GM18502 (cell line): ENCODE measurements at regions not wholly inside any gene's neighbourhood (a gene's known extent, or its start where the extent isn't known, plus 50 kb on each side); places are given as distances from the start of the nearest gene placed in this dataset.

Source experiments
- ATAC-seq: cut with Tn5 transposase; IDR thresholded peaks from one replicate; pipeline ENCODE4 v1.9.1; 2021; ENCODE audit warnings: mild to moderate bottlenecking; ENCODE audit not compliant: unreplicated experiment, poor library complexity

DNA sequence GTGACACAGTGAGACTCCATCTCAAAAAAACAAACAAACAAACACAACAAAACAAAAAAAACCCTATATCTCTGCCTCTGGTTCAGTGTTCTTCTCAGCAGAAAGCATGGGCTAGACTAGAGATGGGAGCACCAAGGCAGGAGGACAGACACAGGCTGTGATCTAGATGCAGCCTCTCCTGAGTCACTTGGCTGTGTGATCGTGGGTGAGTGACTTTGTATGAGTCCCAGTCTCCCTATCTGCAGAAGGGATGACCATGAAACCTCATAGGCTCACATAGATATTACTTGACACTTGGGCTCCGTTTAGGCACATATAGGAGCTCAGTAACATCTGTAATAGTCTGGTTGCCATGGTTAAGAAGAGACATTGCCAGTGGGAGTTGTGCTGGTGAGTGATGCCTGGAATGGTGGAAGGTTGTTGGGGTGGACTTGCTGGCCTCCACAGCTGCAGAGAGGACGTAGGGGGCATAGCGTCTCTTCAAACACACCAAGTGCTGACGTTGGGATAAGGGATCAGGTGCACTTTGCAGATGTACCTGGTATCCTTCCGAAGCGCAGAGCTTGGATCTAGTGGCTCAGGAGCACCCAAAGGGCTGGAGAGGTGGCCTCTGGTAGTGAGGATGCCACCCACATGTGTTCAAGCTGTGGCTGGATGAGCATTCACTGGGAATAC, 318.9 kb upstream of the HS6ST1 start:
- no peak for ATAC-seq

DNA sequence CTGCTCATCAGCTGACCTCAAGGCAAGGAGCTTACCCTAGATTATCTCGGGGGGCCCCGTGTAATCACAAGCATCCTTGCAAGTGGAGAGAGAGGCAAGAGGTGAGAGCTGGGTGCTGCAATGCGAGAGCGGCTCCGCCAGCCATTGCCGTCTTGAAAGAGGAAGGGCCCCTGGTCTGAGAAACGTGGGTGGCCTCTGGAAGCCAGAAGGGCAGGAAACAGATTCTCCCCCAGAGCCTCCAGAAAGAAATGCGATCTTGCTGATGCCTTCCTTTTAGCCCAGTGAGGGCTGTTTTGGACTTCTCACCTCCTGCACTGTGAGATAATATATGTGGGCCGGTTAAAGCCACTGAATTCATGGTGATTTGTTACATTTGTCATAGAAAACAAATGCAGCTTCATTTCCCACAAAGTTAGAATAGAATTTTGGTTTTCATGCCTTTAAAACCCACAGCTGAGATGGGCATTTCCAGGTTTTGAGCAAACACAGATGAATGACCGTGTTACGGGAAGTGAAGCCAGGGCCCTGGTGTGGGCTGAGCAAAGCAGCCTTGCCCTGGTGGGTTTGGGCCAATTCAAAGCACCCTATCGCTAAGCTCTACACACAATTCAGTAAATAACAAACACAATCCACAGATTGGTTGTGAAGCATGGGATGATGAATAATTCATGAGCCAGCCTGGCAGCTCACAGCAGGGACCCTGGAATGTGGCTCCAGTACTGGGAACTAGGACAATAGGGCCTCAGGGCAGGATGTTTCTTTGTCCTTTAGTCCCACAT, 319.9 kb upstream of the HS6ST1 start:
- ATAC-seq, result no peak

DNA sequence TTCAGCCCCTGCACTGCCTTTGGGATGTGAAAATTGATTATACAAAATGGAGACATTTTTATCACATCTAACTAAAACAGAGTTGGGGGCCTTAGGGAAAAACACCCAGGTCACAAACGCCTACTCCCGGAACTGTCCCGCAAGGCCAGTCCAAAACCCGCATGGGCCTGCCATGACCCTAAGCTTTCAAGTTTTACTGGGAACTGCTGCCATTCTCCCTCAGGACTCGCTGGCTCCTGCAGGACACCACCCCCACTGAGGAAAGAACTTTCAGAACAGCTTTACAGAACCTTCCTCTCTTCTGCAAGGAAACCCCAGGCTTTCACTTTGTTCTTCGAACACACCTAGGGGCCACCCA, 320.4 kb upstream of the HS6ST1 start:
- no peak for ATAC-seq

DNA sequence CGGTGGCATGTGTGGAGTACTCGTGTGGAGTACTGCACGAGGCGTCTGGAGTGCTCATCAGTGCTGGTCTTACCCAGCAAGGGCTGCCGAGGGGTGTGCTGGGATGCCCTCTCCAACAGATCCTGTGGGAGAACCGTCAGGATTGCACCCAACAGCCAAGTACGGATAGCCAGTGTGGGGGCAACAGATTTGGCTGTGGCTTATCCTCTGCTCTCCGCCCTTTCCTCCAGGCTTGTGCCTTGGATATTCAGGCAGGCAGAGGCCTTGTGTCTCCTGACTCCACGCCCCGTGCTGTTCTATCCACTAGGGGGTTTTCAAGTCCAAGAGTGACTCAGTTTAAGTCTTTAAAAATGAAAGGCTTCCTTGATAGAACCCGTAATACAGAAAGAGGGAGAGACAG, 321.0 kb upstream of the HS6ST1 start:
- no peak for ATAC-seq

DNA sequence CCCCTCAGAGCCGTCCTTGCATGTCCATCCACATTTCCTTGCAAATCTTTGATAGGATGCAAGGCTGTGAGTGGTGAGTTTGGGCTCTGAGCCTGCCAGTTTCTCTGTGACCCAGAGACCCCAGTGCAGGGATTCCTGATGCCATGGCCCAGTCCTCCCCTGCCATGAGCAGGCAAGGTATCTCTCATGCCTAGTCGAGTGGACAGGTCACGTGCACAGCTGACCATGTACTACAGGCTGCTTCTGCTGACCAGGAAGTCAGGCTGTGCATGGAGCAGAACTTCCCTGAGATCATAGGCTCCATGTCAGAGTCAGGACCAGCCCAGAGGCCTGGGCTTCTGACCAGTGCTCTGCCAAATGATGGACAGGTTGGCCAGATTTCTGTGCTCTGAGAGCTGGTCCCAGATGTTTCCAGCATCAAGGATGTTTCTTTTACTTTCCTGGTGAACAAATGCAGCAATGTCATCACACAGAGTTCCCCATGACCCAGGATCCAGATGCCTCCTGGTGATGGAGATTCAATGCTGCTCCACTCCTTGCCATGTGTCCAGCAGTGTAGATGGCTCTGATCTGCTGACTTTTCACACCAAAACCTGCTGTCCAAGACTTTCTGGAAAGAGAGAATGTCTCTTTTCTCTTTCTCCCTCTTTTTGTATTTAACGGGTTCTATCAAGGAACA, 321.6 kb upstream of the HS6ST1 start:
- no peak for ATAC-seq

DNA sequence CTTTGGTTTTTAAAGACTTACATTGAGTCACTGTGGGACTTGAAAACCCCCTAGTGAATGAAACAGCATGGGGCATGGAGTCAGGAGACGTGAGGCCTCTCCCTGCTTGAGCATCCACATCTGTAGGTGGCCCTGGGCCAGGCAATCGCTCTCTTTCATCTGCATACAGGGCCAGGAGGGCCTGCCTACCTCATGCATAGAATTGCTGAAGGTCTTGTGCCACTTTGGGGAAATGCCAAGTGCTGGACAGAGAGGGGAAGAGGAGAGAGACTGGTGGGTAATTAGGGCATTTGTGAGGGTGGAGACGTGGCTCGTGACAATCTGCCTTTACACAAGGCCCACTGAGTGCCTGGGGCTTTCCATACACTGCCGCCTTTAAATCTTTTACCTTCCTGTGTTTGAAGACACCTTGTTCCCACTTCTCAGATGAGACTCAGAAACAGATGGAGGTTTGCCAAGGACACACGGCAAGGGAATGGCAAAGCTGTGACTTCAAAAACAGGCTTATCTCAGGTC, 322.2 kb upstream of the HS6ST1 start:
- no peak for ATAC-seq

DNA sequence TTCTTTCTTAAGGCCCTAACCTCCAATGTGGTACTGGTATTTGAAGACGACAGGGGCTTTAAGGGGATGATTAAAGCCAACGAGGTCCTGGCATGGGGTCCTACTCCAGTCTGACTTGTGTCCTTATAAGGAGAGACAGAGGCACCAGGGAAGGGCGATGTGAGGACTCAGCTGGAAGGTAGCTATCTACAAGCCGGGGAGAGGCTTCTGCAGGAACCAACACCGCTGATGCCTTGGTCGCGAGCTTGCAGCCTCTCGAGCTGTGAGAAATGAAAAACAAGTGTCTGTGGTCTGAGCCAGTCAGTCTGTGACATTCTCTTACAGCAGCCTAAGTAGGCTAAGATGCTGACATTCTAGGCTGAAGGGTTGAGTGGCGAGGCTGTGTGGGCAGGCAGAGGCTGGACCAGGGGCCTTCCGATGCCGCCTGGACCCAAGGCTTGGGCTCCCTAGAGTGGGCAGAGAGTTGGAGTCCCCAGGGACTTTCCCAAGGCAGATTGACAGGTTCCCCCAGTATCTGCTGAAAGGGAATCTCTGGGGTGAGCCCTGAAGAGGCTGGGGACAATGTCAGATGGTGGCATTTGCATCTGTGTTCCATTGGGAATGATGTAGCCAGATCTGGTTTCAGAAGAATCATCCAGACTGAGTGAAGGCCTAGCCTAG, 322.9 kb upstream of the HS6ST1 start:
- no peak for ATAC-seq

DNA sequence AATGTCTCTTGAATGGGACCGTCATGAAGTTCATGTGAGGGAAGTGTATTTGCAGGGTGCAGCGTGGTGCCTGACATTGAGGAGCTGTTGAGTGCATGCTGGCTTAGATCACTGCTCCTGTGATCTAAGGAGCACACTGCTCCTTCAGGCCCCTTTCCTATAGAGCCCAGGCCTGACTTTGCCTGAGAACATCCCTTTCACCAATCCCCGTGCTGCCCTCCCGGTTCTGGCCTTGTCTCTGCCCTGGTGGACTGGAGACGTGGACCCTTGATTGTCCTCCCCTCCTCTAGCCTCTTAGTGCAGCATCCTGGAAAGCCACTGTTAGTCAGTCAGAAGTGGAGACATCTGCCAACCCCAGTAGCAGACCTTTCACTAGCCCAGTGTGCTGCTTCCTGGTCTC, 323.6 kb upstream of the HS6ST1 start:
- ATAC-seq, result no peak

DNA sequence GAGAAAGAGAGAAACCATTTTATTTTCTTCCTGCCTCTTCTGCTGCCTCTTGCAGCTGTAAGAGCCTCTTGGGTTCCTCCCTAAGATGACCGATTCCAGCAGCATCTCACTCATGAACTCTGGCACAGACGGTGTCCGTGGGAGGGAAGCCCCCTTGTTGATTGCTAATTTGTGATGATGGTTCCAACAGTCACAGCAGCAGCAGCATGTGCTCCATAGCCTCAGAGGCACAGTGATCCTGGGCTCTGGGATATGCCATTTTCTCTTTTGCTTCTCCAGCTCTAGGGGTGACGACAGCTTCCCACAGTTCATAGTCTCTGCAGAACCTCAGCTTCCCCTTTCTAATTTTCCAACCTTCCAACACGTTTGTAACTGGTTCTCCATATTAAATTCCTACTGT, 324.2 kb upstream of the HS6ST1 start:
- ATAC-seq, result no peak

DNA sequence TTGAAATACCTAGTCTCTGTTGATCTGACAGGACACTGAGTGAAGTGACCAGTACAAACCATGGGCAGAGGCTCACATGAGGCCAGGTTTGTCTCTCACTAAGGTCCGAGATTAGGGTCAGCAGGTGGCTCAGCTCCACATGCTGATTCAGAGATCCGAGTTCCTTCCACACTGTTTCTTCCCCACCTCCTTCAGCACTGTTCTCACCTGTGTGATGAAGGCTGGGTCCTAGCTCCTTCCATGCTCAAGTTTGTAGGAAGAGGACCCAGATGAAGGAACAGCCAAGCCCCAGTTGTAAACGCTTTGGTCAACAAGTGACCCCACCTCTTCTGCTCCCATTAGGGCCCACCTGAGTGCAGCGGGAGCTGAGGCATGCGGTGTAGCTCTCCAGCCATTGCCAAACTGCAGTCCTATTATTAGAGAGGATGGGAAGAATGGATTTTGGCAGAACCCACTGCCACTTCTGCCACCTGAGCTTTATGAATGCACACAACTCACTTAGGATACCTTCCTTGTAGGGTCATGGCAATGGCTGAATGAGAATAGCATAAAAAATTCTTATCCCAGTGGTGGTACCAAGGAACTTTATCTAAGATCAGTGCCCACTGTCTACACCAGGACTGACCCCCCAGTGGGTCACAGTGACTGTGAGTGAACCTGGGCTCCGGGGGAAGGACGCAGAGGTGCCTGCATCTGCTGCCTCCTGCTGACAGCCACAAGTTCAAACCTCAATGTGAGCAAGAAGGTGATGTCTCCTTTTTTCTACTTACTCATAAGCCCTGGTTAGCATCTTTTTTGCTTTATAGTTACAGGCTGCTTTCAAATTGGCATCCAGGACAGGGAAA, 324.8 kb upstream of the HS6ST1 start:
- ATAC-seq, result no peak

DNA sequence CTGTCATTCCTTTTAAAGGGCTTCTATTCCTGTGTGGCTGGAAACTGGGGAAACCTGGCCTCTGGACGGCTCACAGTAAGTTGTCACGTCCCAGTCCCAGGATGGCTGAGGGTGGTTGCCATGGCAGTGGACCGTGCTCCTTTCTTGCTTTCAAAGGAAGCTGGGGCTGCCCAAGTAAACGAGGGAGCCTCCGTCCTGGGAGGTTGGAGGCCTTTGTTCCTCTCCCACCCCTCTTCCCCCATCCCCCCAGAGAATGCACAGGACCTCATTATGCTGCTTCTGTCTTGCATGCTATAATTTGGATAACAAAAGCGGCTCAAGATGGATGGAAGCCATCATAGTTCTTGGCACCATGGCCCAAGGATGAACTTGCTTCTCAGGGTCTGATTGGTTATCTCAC, 325.5 kb upstream of the HS6ST1 start:
- no peak for ATAC-seq

DNA sequence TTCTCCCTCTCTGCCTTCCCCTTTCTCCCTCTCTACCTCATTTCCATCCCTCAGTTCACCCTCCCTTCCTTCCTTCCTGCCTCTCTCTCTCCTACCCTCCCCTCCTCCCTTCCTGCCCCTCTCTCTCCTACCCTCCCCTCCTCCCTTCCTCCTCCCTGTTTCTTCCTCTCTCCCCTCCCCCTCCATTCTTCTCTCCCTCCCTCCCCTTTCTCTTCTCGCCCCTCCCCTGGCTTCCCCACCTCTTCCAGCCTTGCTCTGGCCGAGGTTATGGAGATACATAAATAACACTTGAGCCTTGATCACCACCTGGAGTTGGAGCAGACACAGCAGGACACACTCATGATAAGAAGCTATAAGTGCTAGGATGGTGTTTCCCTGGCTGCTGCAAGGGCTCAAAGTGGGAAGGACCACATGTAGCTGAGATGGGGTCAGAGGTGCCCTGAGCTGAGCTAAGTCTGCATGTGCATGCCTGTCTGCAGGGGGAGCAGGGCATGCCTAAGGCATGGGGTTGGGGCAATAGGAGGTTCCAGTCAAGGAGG, 326.1 kb upstream of the HS6ST1 start:
- no peak for ATAC-seq

DNA sequence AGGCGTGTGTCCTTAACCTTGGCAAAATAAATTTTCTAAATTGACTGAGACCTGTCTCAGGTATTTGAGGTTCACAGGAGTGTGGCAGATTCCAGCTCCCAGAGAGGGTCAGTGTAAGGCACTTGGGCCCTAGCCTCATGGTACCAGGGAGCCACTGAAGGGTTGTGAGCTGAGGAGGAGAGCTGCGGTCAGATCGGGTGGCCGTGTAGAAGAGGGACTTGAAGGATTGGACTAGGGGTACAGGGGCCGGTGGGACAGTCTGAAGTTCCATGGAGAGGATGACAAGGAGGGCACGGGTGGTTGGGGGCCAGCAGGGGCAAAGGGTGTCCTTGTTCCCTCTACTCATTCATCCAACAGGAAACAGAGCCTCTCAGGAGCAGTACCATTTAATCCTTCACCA, 327.0 kb upstream of the HS6ST1 start:
- ATAC-seq, result no peak

DNA sequence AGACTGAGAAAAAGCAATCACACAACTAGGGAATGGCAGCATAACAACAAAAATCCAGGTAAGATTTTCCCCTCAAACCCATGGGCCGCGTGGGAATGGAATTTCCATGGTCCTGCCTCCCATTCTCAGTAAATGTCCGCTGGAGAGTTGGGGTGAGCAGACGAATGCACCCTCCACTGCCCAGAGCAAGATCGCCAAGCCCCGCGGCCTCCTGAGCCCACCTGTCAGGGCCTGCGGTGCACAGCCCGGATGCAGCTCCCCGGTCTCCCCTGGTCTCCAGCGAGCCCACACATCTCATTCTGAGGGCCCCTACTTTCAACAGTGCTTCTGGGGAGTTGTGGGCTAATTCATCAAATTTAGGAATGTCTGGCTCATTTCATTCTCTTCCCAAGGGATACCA, 327.4 kb upstream of the HS6ST1 start:
- no peak for ATAC-seq

DNA sequence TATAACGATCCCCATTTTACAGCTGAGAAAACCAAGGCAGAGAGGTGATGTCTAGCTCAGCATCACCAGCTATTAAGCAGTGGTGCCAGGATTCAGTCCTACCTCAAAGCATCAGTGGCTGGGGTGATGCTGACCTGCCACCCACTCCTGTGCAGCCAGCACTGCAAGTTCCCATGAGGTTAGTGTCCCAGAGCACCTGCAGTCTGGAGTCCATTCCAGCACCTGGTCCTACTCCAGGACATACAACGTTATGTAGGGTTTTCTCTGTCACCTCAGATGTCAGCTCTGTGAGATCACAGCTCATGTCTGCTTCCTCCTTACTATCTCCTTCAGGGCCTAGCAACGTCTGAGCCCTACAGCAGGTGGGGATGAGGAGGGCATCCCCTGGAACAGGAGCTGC, 328.0 kb upstream of the HS6ST1 start:
- ATAC-seq, result no peak

DNA sequence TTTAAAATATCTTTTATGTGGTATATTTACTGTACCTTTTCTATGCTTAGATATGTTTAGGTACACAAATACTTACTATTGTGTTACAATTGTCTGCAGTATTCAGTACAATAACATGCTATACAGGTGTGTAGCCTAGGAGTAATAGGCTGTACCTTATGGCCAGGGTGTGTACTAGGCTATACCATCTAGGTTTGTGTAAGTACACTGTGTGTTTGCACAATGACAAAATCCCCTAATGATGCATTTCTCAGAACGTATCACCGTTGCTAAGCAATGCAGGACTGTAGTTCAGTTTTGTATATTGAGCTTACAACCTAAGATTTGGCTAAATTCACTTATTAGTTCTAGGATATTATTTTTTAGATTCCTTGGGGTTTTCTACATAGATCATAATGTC, 332.3 kb upstream of the HS6ST1 start:
- ATAC-seq, result no peak

DNA sequence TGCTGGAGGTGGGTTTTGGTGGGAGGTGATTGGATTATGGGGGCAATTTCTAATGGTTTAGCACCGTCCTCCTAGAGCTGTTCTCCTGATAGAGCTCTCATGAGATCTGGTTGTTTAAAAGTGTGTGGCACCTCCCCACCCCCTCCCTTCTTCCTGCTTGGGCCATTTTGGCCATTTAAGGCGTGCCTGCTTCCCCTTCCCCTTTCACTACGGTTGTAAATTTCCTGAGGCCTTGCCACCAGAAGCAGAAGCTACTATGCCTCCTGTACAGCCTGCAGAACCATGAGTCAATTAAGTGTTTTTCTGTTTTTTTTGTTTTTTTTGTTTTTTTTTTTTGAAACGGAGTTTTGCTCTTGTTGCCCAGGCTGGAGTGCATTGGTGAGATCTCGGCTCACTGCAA, 335.7 kb upstream of the HS6ST1 start:
- peak; percentile 63 for ATAC-seq

DNA sequence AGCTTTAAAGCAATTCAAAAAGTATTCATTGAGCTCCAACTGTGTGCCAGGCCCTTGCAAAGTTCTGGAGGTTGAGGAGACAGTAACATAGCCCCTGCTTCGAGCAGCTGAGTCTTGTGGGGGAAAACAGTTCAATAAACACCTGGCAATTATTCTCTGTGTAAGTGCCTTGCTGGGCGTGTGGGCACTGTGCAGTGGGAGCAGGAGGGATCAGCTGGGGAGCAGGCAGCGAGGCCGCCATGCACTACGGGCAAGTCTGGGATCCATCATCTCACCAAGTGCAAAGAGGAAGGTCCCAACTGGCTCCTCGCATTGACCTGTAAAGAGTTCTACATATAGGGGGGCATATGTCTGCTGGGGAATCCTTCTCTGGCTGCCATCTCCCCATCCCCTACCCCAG, 342.2 kb upstream of the HS6ST1 start:
- no peak for ATAC-seq

DNA sequence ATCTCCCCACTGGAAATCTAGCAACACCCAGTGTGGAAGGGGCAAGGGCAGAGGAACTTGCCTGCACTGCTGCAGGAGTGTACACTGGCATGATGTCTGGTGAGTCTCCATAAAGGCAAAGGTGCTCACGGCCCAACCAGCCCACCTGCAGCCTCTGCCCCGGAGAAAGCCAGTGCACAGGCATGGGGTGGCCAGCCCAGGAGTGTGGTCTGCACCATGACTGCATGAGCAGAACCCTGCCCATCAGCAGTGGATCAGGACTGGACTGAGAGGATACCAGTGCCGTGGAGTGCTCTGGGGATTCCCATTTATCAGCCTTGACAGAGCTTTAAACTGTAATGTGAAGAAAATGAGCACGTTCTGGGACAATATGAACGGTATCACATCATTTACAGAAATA, 342.6 kb upstream of the HS6ST1 start:
- no peak for ATAC-seq

DNA sequence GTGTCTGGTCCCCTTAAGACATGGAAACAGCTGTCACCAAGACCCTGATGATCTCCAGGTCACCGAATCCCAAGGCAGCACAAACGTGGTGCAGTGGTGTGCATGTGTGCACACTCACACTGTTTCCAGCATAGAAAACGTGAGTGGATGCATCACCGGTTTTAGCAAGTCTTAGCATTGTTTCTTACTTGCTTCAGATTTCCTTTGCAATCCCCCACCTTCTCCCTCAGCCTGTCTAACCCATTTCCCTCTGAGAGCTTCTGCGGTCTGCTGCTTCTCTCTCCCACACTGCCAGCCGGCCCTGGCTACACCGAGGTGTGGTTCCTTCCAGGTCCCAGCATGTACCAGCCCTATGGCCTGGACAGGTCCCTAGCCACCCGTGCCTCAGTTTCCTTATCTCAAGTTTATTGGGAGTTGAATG, 343.4 kb upstream of the HS6ST1 start:
- no peak for ATAC-seq
